IMR-90 (cell line): ENCODE measurements at regions not wholly inside any gene's neighbourhood (a gene's known extent, or its start where the extent isn't known, plus 50 kb on each side); places are given as distances from the start of the nearest gene placed in this dataset.

Source experiments
- ATAC-seq: fragments of 200-7000 bp; cut with Tn5 transposase; 2 replicates; pipeline ENCODE4 v1.9.1; 2020; ENCODE audit warnings: low read depth, mild to moderate bottlenecking, moderate library complexity
- BruUV-seq: library from RNA; stranded (reverse); fragments of 400-500 nt; replicated peaks from 2 replicates; lab custom pipeline; 2021; lab: Mats Ljungman, UMichigan
- CTCF ChIA-PET: fragments of 300-600 bp; formaldehyde crosslinking; extraction: SDS; loops from one replicate; lab custom pipeline; 2021; ENCODE audit warnings: antibody characterized with exemption; lab: Yijun Ruan, JAX
- POLR2A ChIA-PET: fragments of 300-600 bp; sonication (Branson Sonifier 250); formaldehyde crosslinking; loops from one replicate; lab custom pipeline; 2022; ENCODE audit warnings: antibody characterized with exemption; ENCODE audit not compliant: unreplicated experiment; lab: Charles Lee
- DNase-seq: peaks from one replicate; pipeline ENCODE4 v3.0.0; 2013
- H2AFZ ChIP-seq: replicated peaks from 2 replicates; pipeline ENCODE3; 2013; ENCODE audit warnings: low read length, mild to moderate bottlenecking; ENCODE audit not compliant: poor library complexity
- H2AK5ac ChIP-seq: 2 replicates; pipeline ENCODE4 v1.6.1; 2013; ENCODE audit warnings: low read depth, low read length, inconsistent platforms
- H2AK9ac ChIP-seq: replicated peaks from 2 replicates; pipeline ENCODE3; 2013; ENCODE audit warnings: mild to moderate bottlenecking, low read depth, low read length, moderate library complexity; ENCODE audit not compliant: poor library complexity
- H2BK120ac ChIP-seq: 2 replicates; pipeline ENCODE4 v1.6.1; 2013; ENCODE audit warnings: low read depth, low read length, inconsistent platforms
- H2BK15ac ChIP-seq: 3 replicates; pipeline ENCODE4 v1.6.1; 2013; ENCODE audit warnings: low read depth, low read length, inconsistent platforms
- H2BK20ac ChIP-seq: 2 replicates; pipeline ENCODE4 v1.6.1; 2013; ENCODE audit warnings: low read depth, mild to moderate bottlenecking, inconsistent platforms, low read length, moderate library complexity
- H2BK5ac ChIP-seq: 2 replicates; pipeline ENCODE4 v1.6.1; 2013; ENCODE audit warnings: mild to moderate bottlenecking, low read depth, low read length, inconsistent platforms; ENCODE audit not compliant: poor library complexity, severe bottlenecking
- H3K14ac ChIP-seq: replicated peaks from 2 replicates; pipeline ENCODE4 v1.6.1; 2013; ENCODE audit warnings: low read depth, low read length, inconsistent platforms
- H3K18ac ChIP-seq: 2 replicates; pipeline ENCODE4 v1.6.1; 2013; ENCODE audit warnings: low read depth, low read length, control low read depth
- H3K23ac ChIP-seq: 2 replicates; pipeline ENCODE4 v1.6.1; 2013; ENCODE audit warnings: low read depth, low read length, inconsistent platforms
- H3K27ac ChIP-seq: 2 replicates; pipeline ENCODE4 v1.5.1; 2013; ENCODE audit warnings: mild to moderate bottlenecking, control low read depth, low read length; ENCODE audit not compliant: insufficient read depth
- H3K27me3 ChIP-seq: 2 replicates; pipeline ENCODE4 v1.6.1; 2013; ENCODE audit warnings: low read length; ENCODE audit not compliant: control insufficient read depth, insufficient read depth
- H3K36me3 ChIP-seq: 2 replicates; pipeline ENCODE4 v1.6.1; 2013; ENCODE audit warnings: low read length, mixed read lengths; ENCODE audit not compliant: control insufficient read depth, insufficient read depth
- H3K4ac ChIP-seq: 2 replicates; pipeline ENCODE4 v1.6.1; 2013; ENCODE audit warnings: low read depth, low read length, inconsistent platforms
- H3K4me1 ChIP-seq: 2 replicates; pipeline ENCODE4 v1.6.1; 2013; ENCODE audit warnings: low read length, mixed read lengths; ENCODE audit not compliant: control insufficient read depth, insufficient read depth
- H3K4me2 ChIP-seq: 2 replicates; pipeline ENCODE4 v1.6.1; 2013; ENCODE audit warnings: low read depth, mild to moderate bottlenecking, control low read depth, low read length, moderate library complexity
- H3K4me3 ChIP-seq: 2 replicates; pipeline ENCODE4 v1.5.1; 2013; ENCODE audit warnings: low read depth, mild to moderate bottlenecking, control low read depth, low read length, moderate library complexity; ENCODE audit not compliant: insufficient read depth
- H3K56ac ChIP-seq: 2 replicates; pipeline ENCODE4 v1.6.1; 2013; ENCODE audit warnings: low read length, inconsistent platforms; ENCODE audit not compliant: insufficient read depth; ENCODE audit errors: extremely low read depth
- H3K79me1 ChIP-seq, 2 experiments: 2 replicates each; pipeline ENCODE4 v1.6.1; 2013; ENCODE audit warnings: low read length in 2 of 2, inconsistent platforms in 1 of 2, low read depth in 1 of 2
- H3K9ac ChIP-seq: 2 replicates; pipeline ENCODE4 v1.6.1; 2013; ENCODE audit warnings: low read depth, low read length, control low read depth
- H3K9me1 ChIP-seq: 2 replicates; pipeline ENCODE4 v1.6.1; 2013; ENCODE audit warnings: low read length, inconsistent platforms; ENCODE audit not compliant: insufficient read depth
- H3K9me3 ChIP-seq: 2 replicates; pipeline ENCODE4 v1.6.1; 2013; ENCODE audit warnings: low read length; ENCODE audit not compliant: control insufficient read depth, insufficient read depth
- H4K20me1 ChIP-seq: 2 replicates; pipeline ENCODE4 v1.6.1; 2013; ENCODE audit warnings: low read length, inconsistent platforms; ENCODE audit not compliant: insufficient read depth
- H4K5ac ChIP-seq: 2 replicates; pipeline ENCODE4 v1.6.1; 2013; ENCODE audit warnings: mild to moderate bottlenecking, low read depth, low read length, control low read depth
- H4K8ac ChIP-seq, 2 experiments: 2 replicates each; pipeline ENCODE4 v1.6.1; 2013; ENCODE audit warnings: low read depth in 2 of 2, low read length in 2 of 2, control low read depth in 1 of 2, inconsistent platforms in 1 of 2
- H4K91ac ChIP-seq: 2 replicates; pipeline ENCODE4 v1.6.1; 2013; ENCODE audit warnings: low read depth, low read length, inconsistent platforms; ENCODE audit not compliant: insufficient read depth
- CEBPB ChIP-seq: IDR thresholded peaks from 2 replicates; pipeline ENCODE4 v1.6.1; 2012; ENCODE audit warnings: low read depth, low read length, improper control_type of control experiment
- ELK1 ChIP-seq: fragments of 150-350 bp; IDR thresholded peaks from 2 replicates; pipeline ENCODE4 v1.6.1; 2016; ENCODE audit warnings: low read depth, mild to moderate bottlenecking, low read length, moderate library complexity, borderline replicate concordance
- FOS ChIP-seq: fragments of 150-350 bp; IDR thresholded peaks from 2 replicates; pipeline ENCODE4 v1.6.1; 2016; ENCODE audit warnings: low read depth, low read length
- RAD21 ChIP-seq: IDR thresholded peaks from 2 replicates; pipeline ENCODE4 v1.6.1; 2012; ENCODE audit warnings: low read length, improper control_type of control experiment
- RCOR1 ChIP-seq: IDR thresholded peaks from 2 replicates; pipeline ENCODE4 v1.6.1; 2012; ENCODE audit warnings: mild to moderate bottlenecking, low read length, improper control_type of control experiment; ENCODE audit not compliant: insufficient replicate concordance
- WGBS, 2 experiments: methylation state at CpG; one replicate each; pipeline versions ENCODE4 v1.1.5 to v1.1.7; 2013; ENCODE audit warnings: missing lambda C conversion rate in 2 of 2; ENCODE audit not compliant: insufficient read length in 1 of 2; ENCODE audit errors: extremely low coverage in 2 of 2; 5-methylcytosine and 5-hydroxymethylcytosine counted together
- dilution Hi-C: fragments of 300-500 bp; cut with HindIII; formaldehyde crosslinking; loops from one replicate; pipeline ENCODE4 v1.14.3; 2018; ENCODE audit warnings: low sequenced_read_pairs; ENCODE audit not compliant: unreplicated experiment
- in situ Hi-C: fragments of 300-500 bp; cut with MboI; formaldehyde crosslinking; loops from 3 replicates; pipeline ENCODE4 v1.14.3; 2019; ENCODE audit warnings: low sequenced_read_pairs, inconsistent platforms, mixed read lengths
- intact Hi-C: fragments of 100-400 bp; cut with micrococcal nuclease; formaldehyde crosslinking; loops from 2 replicates; pipeline ENCODE4 v1.10.0; 2022

GRCh38 chr6:88477413-88477812 is 311.3 kb upstream of the CNR1 start:
- Histone ChIP-seq H3K9me3 (peaks cover 8% of the 10 kb centered on the region; the same call in 1 of the 2 replicates), H3K4me3 (no peak overlapping the region), H4K20me1 (no peaks in the 10 kb centered on the region), H3K79me1 (no peaks in the 10 kb centered on the region), H3K27me3 (no peaks in the 10 kb centered on the region), H2BK5ac (no peak overlapping the region), H3K9me1 (no peaks in the 10 kb centered on the region), H3K18ac (no peak overlapping the region), H2BK15ac (no peak overlapping the region), H2AK5ac (no peak overlapping the region), H3K27ac (no peak overlapping the region), H2BK20ac (no peak overlapping the region), H2AK9ac (no peak overlapping the region), H3K4me2 (no peak overlapping the region), H3K23ac (no peak overlapping the region), H3K56ac (no peak overlapping the region), H3K9ac (no peak overlapping the region), H3K4ac (no peak overlapping the region), H4K8ac (no peak overlapping the region), H2AFZ (no peak overlapping the region), H3K36me3 (no peaks in the 10 kb centered on the region), H4K91ac (no peak overlapping the region), H3K4me1 (no peaks in the 10 kb centered on the region), H4K5ac (no peak overlapping the region), H3K14ac (no peak overlapping the region), H2BK120ac (no peak overlapping the region)
- TF ChIP-seq RCOR1: no peak
- no peak for TF ChIP-seq CEBPB
- TF ChIP-seq FOS: no peak
- no peak for TF ChIP-seq RAD21
- TF ChIP-seq ELK1: no peak
- no CpG with 5 or more reads among the region's 3 CpGs for WGBS, 2 experiments
- no peak for ATAC-seq
- no TSS peak for BruUV-seq
- dilution Hi-C loops: no loop called here
- POLR2A ChIA-PET: no interaction called here
- in situ Hi-C loops: no loop called here
- DNase-seq: no peak
- intact Hi-C loops: no loop called here
- CTCF ChIA-PET: no interaction called here
